Thoracic aorta (tissue), 2 donors: ENCODE measurements at regions not wholly inside any gene's neighbourhood (a gene's known extent, or its start where the extent isn't known, plus 50 kb on each side); places are given as distances from the start of the nearest gene placed in this dataset.

ENCODE experiments used
- ATAC-seq: fragments of 150-250 bp; one replicate; pipeline ENCODE4 v1.8.0; 2017; ENCODE audit warnings: low read depth; ENCODE audit not compliant: insufficient number of reproducible peaks, low FRiP score
- DNase-seq: peaks from one replicate; pipeline ENCODE4 v3.0.0-alpha.2; 2020; ENCODE audit warnings: low spot score
- H3K27ac ChIP-seq, 2 donors: fragments of 200-600 bp; sonication (generic); 1 replicate in 1 of 2; 2 replicates in 1 of 2; pipeline ENCODE4 v1.5.1; 2016; ENCODE audit warnings: mild to moderate bottlenecking in 2 of 2, moderate library complexity in 2 of 2
- H3K27me3 ChIP-seq: fragments of 200-600 bp; sonication (generic); replicated peaks from 2 replicates; pipeline ENCODE4 v1.6.0; 2016; ENCODE audit warnings: mild to moderate bottlenecking; ENCODE audit not compliant: insufficient read depth
- H3K36me3 ChIP-seq: fragments of 200-600 bp; sonication (generic); one replicate; pipeline ENCODE4 v1.5.1; 2016
- H3K4me1 ChIP-seq, 2 donors: fragments of 200-600 bp; sonication (generic); 1 replicate in 1 of 2; 2 replicates in 1 of 2; pipeline versions ENCODE4 v1.5.1 to v1.6.0; 2016; ENCODE audit warnings: low read depth in 2 of 2, mild to moderate bottlenecking in 1 of 2; ENCODE audit not compliant: control insufficient read depth in 1 of 2
- H3K4me3 ChIP-seq: fragments of 200-600 bp; sonication (generic); 2 replicates; pipeline ENCODE4 v1.5.1; 2016; ENCODE audit warnings: mild to moderate bottlenecking
- H3K9me3 ChIP-seq: fragments of 200-600 bp; sonication (generic); 2 replicates; pipeline ENCODE4 v1.5.1; 2016
- TF ChIP-seq, protein P1 (sequence below): fragments of 200-600 bp; sonication (generic); IDR thresholded peaks from one replicate; pipeline ENCODE4 v1.5.1; 2019; ENCODE audit warnings: antibody characterized with exemption

DNA sequence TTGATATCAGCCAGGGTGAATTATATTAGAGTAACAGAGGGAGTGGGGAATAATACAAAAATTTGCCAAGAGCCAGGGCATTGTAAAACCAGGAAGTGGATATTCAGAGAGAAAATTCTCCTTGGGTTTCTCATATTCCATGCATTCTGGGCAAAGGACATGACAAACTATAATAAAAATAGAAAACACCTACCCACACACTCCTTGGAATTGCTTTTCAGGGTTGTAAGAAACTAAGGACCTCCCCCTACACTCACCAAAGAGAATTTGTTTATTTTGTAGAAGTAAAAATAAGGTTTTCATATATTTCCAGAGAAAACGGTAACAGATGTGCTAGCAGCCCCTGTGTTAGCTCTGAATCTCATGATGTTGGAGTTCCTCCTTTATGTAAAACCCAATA is 649.6 kb downstream of the SLITRK1 start:
- ATAC-seq (no peak), DNase-seq (no peak)
- Histone ChIP-seq H3K9me3 (no peaks in the 10 kb centered on the region), H3K36me3 (no peaks in the 10 kb centered on the region), H3K4me1 (peaks cover 12 to 15% of the 10 kb centered on the region in 2 donors), H3K27ac (no peak overlapping the region), H3K4me3 (no peak overlapping the region), H3K27me3 (no peaks in the 10 kb centered on the region)
- TF ChIP-seq, protein P1, sequence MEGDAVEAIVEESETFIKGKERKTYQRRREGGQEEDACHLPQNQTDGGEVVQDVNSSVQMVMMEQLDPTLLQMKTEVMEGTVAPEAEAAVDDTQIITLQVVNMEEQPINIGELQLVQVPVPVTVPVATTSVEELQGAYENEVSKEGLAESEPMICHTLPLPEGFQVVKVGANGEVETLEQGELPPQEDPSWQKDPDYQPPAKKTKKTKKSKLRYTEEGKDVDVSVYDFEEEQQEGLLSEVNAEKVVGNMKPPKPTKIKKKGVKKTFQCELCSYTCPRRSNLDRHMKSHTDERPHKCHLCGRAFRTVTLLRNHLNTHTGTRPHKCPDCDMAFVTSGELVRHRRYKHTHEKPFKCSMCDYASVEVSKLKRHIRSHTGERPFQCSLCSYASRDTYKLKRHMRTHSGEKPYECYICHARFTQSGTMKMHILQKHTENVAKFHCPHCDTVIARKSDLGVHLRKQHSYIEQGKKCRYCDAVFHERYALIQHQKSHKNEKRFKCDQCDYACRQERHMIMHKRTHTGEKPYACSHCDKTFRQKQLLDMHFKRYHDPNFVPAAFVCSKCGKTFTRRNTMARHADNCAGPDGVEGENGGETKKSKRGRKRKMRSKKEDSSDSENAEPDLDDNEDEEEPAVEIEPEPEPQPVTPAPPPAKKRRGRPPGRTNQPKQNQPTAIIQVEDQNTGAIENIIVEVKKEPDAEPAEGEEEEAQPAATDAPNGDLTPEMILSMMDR = no peak

DNA sequence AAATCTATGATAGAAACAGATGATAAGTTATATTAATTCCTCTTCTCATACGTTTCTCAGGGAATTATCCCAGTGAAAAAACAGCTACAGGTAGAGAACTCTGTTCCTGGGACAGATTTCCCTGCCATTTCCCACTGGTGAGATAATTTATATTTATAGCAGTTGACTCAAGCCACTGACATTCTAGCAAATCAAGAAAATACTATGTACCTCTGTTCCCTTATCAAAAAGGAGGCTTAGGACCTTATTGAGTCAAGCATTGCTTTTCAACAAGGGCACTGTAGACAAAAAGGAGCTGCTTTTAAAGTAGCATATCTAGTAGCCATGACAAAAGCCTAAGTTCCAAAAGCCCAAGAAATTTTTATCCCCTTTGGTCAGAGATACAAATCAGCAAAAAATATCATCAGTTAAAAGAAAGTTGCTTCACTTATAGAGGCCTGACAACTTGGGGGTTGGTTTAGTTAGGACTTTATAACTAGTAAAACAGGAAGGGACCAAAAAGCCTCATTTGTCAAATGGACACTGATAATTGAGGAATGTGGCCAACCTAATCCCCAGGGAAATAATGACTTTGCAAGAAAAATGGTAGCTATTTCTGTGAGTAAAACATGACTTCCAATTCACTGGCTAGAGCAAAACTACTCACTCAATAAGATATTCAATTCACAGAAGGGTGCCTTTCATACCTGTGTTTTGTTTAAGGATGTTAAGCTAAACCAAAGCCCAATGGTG is 652.5 kb downstream of the SLITRK1 start:
- H3K36me3 ChIP-seq = no peaks in the 10 kb centered on the region
- H3K27ac ChIP-seq = peak overlapping the region; percentile 35 to 79
- ATAC-seq = peak; percentile 71

DNA sequence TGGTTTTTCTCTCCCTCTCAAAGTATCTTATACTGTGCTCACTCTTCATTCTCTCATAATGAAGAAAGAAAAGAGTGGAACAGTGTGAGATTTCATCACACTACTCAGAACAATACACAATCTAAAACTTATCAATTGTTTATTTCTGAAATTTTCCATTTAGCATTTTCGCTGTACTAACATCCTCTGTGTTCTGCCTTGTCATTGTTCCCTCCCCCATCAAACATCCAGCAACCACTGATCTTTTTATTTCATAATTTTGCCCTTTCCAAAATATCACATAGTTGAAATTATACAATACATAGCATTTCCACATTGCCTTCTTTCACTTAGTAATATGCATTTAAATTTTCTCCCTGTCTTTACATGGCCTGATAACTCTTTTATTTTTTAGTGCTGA is 658.7 kb downstream of the SLITRK1 start:
- TF ChIP-seq, protein P1 = no peak
- no peaks in the 10 kb centered on the region for H3K9me3 ChIP-seq
- H3K4me1 ChIP-seq = peaks cover 0 to 6% of the 10 kb centered on the region in 2 donors
- no peak for DNase-seq
- no peak for ATAC-seq
- no peaks in the 10 kb centered on the region for H3K36me3 ChIP-seq
- no peak overlapping the region for H3K4me3 ChIP-seq
- H3K27ac ChIP-seq = no peak overlapping the region
- H3K27me3 ChIP-seq = no peaks in the 10 kb centered on the region

More for the DNA sequence above, 652.5 kb downstream of the SLITRK1 start:
- no peaks in the 10 kb centered on the region for H3K27me3 ChIP-seq
- H3K4me3 ChIP-seq = no peak overlapping the region
- H3K9me3 ChIP-seq = no peaks in the 10 kb centered on the region
- TF ChIP-seq, protein P1 = no peak
- peaks cover 12 to 15% of the 10 kb centered on the region in 2 donors for H3K4me1 ChIP-seq
- no peak for DNase-seq

DNA sequence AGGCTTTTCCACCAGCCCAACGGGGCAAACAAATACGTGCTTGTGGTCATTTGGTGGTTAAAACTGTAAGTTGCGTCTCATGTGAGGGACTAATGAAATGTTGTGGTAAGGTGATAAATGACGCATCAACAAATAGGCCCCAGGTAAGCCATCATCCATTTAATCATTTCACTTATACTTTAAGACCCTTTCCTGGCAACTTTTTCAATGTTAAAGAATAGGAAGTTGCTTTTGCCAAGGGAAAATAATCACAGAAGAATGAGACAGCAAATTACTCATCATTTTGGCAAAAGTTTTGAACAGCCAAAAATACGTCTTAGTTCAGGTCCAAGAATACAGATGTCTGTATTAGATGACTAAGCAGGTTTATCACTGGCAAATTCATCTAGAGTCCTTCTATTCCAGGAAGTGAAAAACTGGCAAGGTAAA is 660.4 kb downstream of the SLITRK1 start:
- H3K36me3 ChIP-seq = no peaks in the 10 kb centered on the region
- H3K27ac ChIP-seq = no peak overlapping the region
- no peaks in the 10 kb centered on the region for H3K9me3 ChIP-seq
- peaks cover 0 to 6% of the 10 kb centered on the region in 2 donors for H3K4me1 ChIP-seq
- TF ChIP-seq, protein P1 = no peak
- ATAC-seq (no peak), DNase-seq (no peak)
- no peak overlapping the region for H3K4me3 ChIP-seq
- H3K27me3 ChIP-seq = no peaks in the 10 kb centered on the region

DNA sequence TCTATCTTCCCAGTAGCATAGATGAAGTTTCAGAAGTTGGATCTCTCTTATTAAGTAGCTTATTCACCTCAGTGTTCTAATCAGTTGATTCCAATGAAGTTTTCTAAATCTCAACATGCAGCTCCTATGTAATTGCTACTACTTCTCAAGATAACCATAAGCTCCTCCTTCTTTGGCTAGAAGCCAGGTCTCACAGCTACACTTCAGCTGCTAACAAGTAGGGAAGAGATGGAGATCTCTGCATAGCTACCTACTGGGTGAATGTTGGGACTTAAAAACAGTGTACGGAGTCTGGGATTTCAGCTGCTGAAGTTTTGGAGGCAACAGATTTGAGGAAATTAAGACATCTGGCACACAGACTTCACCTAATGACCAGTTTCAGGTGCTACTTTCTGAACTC is 661.0 kb downstream of the SLITRK1 start:
- Histone ChIP-seq H3K27ac (no peak overlapping the region), H3K36me3 (no peaks in the 10 kb centered on the region), H3K4me3 (no peak overlapping the region), H3K9me3 (no peaks in the 10 kb centered on the region), H3K4me1 (peaks cover 2 to 9% of the 10 kb centered on the region in 2 donors), H3K27me3 (no peaks in the 10 kb centered on the region)
- ATAC-seq (no peak), DNase-seq (no peak)
- TF ChIP-seq, protein P1 = no peak
